Liver (tissue), 8 donors: ENCODE measurements at regions not wholly inside any gene's neighbourhood (a gene's known extent, or its start where the extent isn't known, plus 50 kb on each side); places are given as distances from the start of the nearest gene placed in this dataset.

Source experiments
- DNase-seq: peaks from one replicate; pipeline ENCODE4 v3.0.0-alpha.2; 2017; ENCODE audit warnings: low spot score
- H3K27ac ChIP-seq, 2 donors: one replicate each; pipeline ENCODE4 v1.7.0; 2013; ENCODE audit warnings: inconsistent platforms in 2 of 2, low read length in 2 of 2, control low read depth in 1 of 2, low read depth in 1 of 2, mild to moderate bottlenecking in 1 of 2
- H3K27me3 ChIP-seq, 4 donors: one replicate each; pipeline versions ENCODE4 v1.6.1 to v1.7.0; 2013; ENCODE audit warnings: low read length in 3 of 4, inconsistent platforms in 1 of 4, mild to moderate bottlenecking in 1 of 4, moderate library complexity in 1 of 4; ENCODE audit not compliant: control insufficient read depth in 4 of 4, insufficient read depth in 4 of 4
- H3K36me3 ChIP-seq, 4 donors: one replicate each; pipeline versions ENCODE4 v1.6.1 to v1.7.0; 2013; ENCODE audit warnings: low read length in 3 of 4, mild to moderate bottlenecking in 3 of 4, low read depth in 1 of 4, moderate library complexity in 1 of 4; ENCODE audit not compliant: control insufficient read depth in 4 of 4, insufficient read depth in 3 of 4
- H3K4me1 ChIP-seq, 4 donors: one replicate each; pipeline versions ENCODE4 v1.6.1 to v1.7.0; 2013; ENCODE audit warnings: low read length in 3 of 4, mild to moderate bottlenecking in 3 of 4, moderate library complexity in 1 of 4; ENCODE audit not compliant: control insufficient read depth in 4 of 4, insufficient read depth in 4 of 4
- H3K4me3 ChIP-seq, 3 donors: one replicate each; pipeline versions ENCODE4 v1.6.1 to v1.7.0; 2013; ENCODE audit warnings: low read length in 3 of 3, control low read depth in 1 of 3, low read depth in 1 of 3, mild to moderate bottlenecking in 1 of 3
- H3K9ac ChIP-seq, 2 donors: one replicate each; pipeline ENCODE4 v1.7.0; 2013; ENCODE audit warnings: low read length in 2 of 2, mild to moderate bottlenecking in 2 of 2, moderate library complexity in 2 of 2, control low read depth in 1 of 2, low read depth in 1 of 2
- H3K9me3 ChIP-seq, 4 donors: one replicate each; pipeline versions ENCODE4 v1.6.1 to v1.7.0; 2013; ENCODE audit warnings: low read length in 3 of 4; ENCODE audit not compliant: control insufficient read depth in 4 of 4
- EGR1 ChIP-seq, 2 donors: IDR thresholded peaks; 2 replicates each; pipeline ENCODE4 v1.6.1; 2016 to 2018; ENCODE audit warnings: antibody characterized with exemption in 2 of 2, low read depth in 2 of 2
- FOXA1 ChIP-seq: IDR thresholded peaks from 2 replicates; pipeline ENCODE4 v1.6.1; 2016; ENCODE audit warnings: antibody characterized with exemption
- FOXA2 ChIP-seq: IDR thresholded peaks from 2 replicates; pipeline ENCODE4 v1.6.1; 2016; ENCODE audit warnings: antibody characterized with exemption
- GABPA ChIP-seq, 2 donors: IDR thresholded peaks in 1 of 2; conservative IDR thresholded peaks in 1 of 2; 2 replicates each; pipeline ENCODE4 v1.6.1; 2016; ENCODE audit warnings: antibody characterized with exemption in 2 of 2, mild to moderate bottlenecking in 1 of 2, moderate library complexity in 1 of 2
- HNF4A ChIP-seq, 2 donors: conservative IDR thresholded peaks; 2 replicates each; pipeline ENCODE4 v1.6.1; 2016; ENCODE audit warnings: antibody characterized with exemption in 2 of 2, mild to moderate bottlenecking in 2 of 2
- HNF4G ChIP-seq: IDR thresholded peaks from 2 replicates; pipeline ENCODE4 v1.6.1; 2016; ENCODE audit warnings: antibody characterized with exemption
- JUND ChIP-seq, 2 donors: IDR thresholded peaks; 2 replicates each; pipeline ENCODE4 v1.6.1; 2016; ENCODE audit warnings: antibody characterized with exemption in 2 of 2
- NR2F2 ChIP-seq: IDR thresholded peaks from 2 replicates; pipeline ENCODE4 v1.6.1; 2016; ENCODE audit warnings: antibody characterized with exemption
- RAD21 ChIP-seq, 2 donors: IDR thresholded peaks; 2 replicates each; pipeline ENCODE4 v1.6.1; 2016; ENCODE audit warnings: antibody characterized with exemption in 2 of 2, mild to moderate bottlenecking in 2 of 2
- RXRA ChIP-seq, 2 donors: IDR thresholded peaks; 2 replicates each; pipeline ENCODE4 v1.6.1; 2017 to 2018; ENCODE audit warnings: antibody characterized with exemption in 2 of 2, mild to moderate bottlenecking in 1 of 2
- SP1 ChIP-seq: IDR thresholded peaks from 2 replicates; pipeline ENCODE4 v1.6.1; 2018; ENCODE audit warnings: antibody characterized with exemption, mild to moderate bottlenecking
- TAF1 ChIP-seq: conservative IDR thresholded peaks from 2 replicates; pipeline ENCODE4 v1.6.1; 2016; ENCODE audit warnings: antibody characterized with exemption, mild to moderate bottlenecking
- YY1 ChIP-seq: IDR thresholded peaks from 2 replicates; pipeline ENCODE4 v1.6.1; 2016; ENCODE audit warnings: antibody characterized with exemption, mild to moderate bottlenecking
- WGBS: extraction: QIAGEN DNeasy Blood & Tissue Kit; methylation state at CpG from one replicate; pipeline ENCODE4 v1.1.7; 2013; 5-methylcytosine and 5-hydroxymethylcytosine counted together
- TF ChIP-seq, protein P1 (sequence below): fragments of 150-350 bp; IDR thresholded peaks from 2 replicates; pipeline ENCODE4 v1.5.1; 2017; ENCODE audit warnings: improper control_type of control experiment, low read depth, low read length; ENCODE audit not compliant: missing input control
- TF ChIP-seq, protein P2 (sequence below): IDR thresholded peaks from 2 replicates; pipeline ENCODE4 v1.6.1; 2016; ENCODE audit warnings: antibody characterized with exemption, mild to moderate bottlenecking
- TF ChIP-seq, protein P3 (sequence below): IDR thresholded peaks from 2 replicates; pipeline ENCODE4 v1.6.1; 2016; ENCODE audit warnings: antibody characterized with exemption
- TF ChIP-seq, protein P4 (sequence below): IDR thresholded peaks from 2 replicates; pipeline ENCODE4 v1.6.1; 2016; ENCODE audit warnings: antibody characterized with exemption
- TF ChIP-seq, protein P5 (sequence below): IDR thresholded peaks from 2 replicates; pipeline ENCODE4 v1.6.1; 2016; ENCODE audit warnings: antibody characterized with exemption
- donor health status: healthy.
- donor health status: healthy.
- donor health status: healthy.
- donor health status: healthy.
- donor health status: healthy.

DNA sequence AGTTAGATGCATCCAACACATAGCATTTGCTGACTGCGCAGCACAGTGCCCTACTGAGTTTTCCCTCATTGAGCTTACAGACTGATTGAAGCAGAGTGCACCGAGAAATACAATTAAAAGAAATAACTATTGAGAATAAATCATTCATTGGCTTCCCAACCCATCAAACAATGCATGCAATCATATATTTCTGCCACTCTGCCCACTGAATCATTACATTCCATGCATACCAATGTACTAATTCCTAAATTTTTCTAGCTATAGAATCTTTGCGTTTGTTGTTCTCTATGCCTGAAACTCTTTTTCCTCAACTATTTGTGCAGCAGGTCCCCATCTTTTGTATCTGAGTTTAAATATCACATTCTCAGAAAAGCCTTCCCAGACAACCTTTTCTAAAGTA is 783.8 kb downstream of the SORCS1 start:
- WGBS: 88% methylated on average over 3 of the region's 3 CpGs
- Histone ChIP-seq H3K9me3 (no peaks in the 10 kb centered on the region), H3K4me3 (no peak overlapping the region), H3K27me3 (no peaks in the 10 kb centered on the region), H3K36me3 (no peaks in the 10 kb centered on the region), H3K4me1 (no peaks in the 10 kb centered on the region), H3K27ac (no peak overlapping the region), H3K9ac (no peak overlapping the region)
- DNase-seq: no peak
- TF ChIP-seq FOXA2 (no peak), YY1 (no peak), RXRA (IDR thresholded peaks at IDR 0.05) (no peak), NR2F2 (no peak), EGR1 (IDR thresholded peaks at IDR 0.05; ENCODE audit: low read depth in 2 of 2) (no peak), HNF4A (conservative IDR thresholded peaks at IDR 0.05) (no peak), JUND (IDR thresholded peaks at IDR 0.05) (no peak), HNF4G (no peak), GABPA (IDR thresholded peaks at IDR 0.05 in 1 of 2, conservative IDR thresholded peaks at IDR 0.05 in 1 of 2) (no peak), FOXA1 (no peak), SP1 (no peak), RAD21 (IDR thresholded peaks at IDR 0.05) (no peak), TAF1 (no peak)
- TF ChIP-seq, protein P1, sequence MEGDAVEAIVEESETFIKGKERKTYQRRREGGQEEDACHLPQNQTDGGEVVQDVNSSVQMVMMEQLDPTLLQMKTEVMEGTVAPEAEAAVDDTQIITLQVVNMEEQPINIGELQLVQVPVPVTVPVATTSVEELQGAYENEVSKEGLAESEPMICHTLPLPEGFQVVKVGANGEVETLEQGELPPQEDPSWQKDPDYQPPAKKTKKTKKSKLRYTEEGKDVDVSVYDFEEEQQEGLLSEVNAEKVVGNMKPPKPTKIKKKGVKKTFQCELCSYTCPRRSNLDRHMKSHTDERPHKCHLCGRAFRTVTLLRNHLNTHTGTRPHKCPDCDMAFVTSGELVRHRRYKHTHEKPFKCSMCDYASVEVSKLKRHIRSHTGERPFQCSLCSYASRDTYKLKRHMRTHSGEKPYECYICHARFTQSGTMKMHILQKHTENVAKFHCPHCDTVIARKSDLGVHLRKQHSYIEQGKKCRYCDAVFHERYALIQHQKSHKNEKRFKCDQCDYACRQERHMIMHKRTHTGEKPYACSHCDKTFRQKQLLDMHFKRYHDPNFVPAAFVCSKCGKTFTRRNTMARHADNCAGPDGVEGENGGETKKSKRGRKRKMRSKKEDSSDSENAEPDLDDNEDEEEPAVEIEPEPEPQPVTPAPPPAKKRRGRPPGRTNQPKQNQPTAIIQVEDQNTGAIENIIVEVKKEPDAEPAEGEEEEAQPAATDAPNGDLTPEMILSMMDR: no peak
- TF ChIP-seq, protein P2, sequence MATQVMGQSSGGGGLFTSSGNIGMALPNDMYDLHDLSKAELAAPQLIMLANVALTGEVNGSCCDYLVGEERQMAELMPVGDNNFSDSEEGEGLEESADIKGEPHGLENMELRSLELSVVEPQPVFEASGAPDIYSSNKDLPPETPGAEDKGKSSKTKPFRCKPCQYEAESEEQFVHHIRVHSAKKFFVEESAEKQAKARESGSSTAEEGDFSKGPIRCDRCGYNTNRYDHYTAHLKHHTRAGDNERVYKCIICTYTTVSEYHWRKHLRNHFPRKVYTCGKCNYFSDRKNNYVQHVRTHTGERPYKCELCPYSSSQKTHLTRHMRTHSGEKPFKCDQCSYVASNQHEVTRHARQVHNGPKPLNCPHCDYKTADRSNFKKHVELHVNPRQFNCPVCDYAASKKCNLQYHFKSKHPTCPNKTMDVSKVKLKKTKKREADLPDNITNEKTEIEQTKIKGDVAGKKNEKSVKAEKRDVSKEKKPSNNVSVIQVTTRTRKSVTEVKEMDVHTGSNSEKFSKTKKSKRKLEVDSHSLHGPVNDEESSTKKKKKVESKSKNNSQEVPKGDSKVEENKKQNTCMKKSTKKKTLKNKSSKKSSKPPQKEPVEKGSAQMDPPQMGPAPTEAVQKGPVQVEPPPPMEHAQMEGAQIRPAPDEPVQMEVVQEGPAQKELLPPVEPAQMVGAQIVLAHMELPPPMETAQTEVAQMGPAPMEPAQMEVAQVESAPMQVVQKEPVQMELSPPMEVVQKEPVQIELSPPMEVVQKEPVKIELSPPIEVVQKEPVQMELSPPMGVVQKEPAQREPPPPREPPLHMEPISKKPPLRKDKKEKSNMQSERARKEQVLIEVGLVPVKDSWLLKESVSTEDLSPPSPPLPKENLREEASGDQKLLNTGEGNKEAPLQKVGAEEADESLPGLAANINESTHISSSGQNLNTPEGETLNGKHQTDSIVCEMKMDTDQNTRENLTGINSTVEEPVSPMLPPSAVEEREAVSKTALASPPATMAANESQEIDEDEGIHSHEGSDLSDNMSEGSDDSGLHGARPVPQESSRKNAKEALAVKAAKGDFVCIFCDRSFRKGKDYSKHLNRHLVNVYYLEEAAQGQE: no peak
- TF ChIP-seq, protein P3, sequence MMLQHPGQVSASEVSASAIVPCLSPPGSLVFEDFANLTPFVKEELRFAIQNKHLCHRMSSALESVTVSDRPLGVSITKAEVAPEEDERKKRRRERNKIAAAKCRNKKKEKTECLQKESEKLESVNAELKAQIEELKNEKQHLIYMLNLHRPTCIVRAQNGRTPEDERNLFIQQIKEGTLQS: no peak
- TF ChIP-seq, protein P4, sequence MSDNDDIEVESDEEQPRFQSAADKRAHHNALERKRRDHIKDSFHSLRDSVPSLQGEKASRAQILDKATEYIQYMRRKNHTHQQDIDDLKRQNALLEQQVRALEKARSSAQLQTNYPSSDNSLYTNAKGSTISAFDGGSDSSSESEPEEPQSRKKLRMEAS: no peak
- TF ChIP-seq, protein P5, sequence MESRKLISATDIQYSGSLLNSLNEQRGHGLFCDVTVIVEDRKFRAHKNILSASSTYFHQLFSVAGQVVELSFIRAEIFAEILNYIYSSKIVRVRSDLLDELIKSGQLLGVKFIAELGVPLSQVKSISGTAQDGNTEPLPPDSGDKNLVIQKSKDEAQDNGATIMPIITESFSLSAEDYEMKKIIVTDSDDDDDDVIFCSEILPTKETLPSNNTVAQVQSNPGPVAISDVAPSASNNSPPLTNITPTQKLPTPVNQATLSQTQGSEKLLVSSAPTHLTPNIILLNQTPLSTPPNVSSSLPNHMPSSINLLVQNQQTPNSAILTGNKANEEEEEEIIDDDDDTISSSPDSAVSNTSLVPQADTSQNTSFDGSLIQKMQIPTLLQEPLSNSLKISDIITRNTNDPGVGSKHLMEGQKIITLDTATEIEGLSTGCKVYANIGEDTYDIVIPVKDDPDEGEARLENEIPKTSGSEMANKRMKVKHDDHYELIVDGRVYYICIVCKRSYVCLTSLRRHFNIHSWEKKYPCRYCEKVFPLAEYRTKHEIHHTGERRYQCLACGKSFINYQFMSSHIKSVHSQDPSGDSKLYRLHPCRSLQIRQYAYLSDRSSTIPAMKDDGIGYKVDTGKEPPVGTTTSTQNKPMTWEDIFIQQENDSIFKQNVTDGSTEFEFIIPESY: no peak

DNA sequence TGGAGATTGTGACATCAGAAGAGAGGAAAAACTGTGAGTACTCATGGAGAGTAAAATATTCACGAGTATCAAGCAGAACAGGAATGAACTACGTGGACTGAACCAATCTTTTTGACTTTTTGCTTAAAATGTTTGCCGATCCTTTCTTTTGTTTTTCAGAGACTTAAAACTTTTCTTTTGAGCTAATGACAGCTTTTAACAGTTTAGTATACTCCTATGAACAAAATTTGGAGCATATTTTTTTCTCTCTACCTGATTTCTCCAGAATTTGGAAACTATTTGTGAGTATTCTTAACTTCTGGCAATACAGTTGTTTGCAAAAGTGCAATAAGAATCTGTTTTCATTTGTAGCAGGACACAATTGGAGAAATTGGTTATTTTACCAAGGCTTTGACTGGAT is 786.3 kb downstream of the SORCS1 start:
- no peaks in the 10 kb centered on the region for H3K27me3 ChIP-seq
- no peaks in the 10 kb centered on the region for H3K36me3 ChIP-seq
- H3K27ac ChIP-seq: no peak overlapping the region
- H3K4me1 ChIP-seq: no peaks in the 10 kb centered on the region
- WGBS: 73% methylated on average over 3 of the region's 3 CpGs
- no peaks in the 10 kb centered on the region for H3K9me3 ChIP-seq
- no peak for DNase-seq
- H3K9ac ChIP-seq: no peak overlapping the region
- H3K4me3 ChIP-seq: no peak overlapping the region
- TF ChIP-seq JUND (IDR thresholded peaks at IDR 0.05) (no peak), NR2F2 (no peak), GABPA (IDR thresholded peaks at IDR 0.05 in 1 of 2, conservative IDR thresholded peaks at IDR 0.05 in 1 of 2) (no peak), RAD21 (IDR thresholded peaks at IDR 0.05) (no peak), FOXA2 (no peak), FOXA1 (no peak), SP1 (no peak), HNF4A (conservative IDR thresholded peaks at IDR 0.05) (no peak)
- TF ChIP-seq, protein P2: no peak
- TF ChIP-seq, protein P5: no peak
